OCI-LY1 (cell line): ENCODE measurements at regions not wholly inside any gene's neighbourhood (a gene's known extent, or its start where the extent isn't known, plus 50 kb on each side); places are given as distances from the start of the nearest gene placed in this dataset.

ENCODE experiments used
- CTCF ChIP-seq: fragments of 200-600 bp; sonication (generic), shearing (Covaris generic); IDR thresholded peaks from 2 replicates; pipeline ENCODE4 v1.5.1; 2017; ENCODE audit warnings: mild to moderate bottlenecking, antibody characterized with exemption, low read length, moderate library complexity, mixed read lengths
- EZH2 ChIP-seq: fragments of 200-600 bp; sonication (generic), shearing (Covaris generic); IDR thresholded peaks from 2 replicates; pipeline ENCODE4 v1.8.0; 2017; ENCODE audit warnings: borderline replicate concordance, mixed run types, mild to moderate bottlenecking, antibody characterized with exemption, low read length, moderate library complexity, mixed read lengths

- TF ChIP-seq CTCF (no peak), EZH2 (no peak)
These were observed 617.0 kb upstream of the ARID1B start for GRCh38 chr6:156160007-156160794.
